ENCODE measurements at regions not wholly inside any gene's neighbourhood (a gene's known extent, or its start where the extent isn't known, plus 50 kb on each side); places are given as distances from the start of the nearest gene placed in this dataset.

DNA sequence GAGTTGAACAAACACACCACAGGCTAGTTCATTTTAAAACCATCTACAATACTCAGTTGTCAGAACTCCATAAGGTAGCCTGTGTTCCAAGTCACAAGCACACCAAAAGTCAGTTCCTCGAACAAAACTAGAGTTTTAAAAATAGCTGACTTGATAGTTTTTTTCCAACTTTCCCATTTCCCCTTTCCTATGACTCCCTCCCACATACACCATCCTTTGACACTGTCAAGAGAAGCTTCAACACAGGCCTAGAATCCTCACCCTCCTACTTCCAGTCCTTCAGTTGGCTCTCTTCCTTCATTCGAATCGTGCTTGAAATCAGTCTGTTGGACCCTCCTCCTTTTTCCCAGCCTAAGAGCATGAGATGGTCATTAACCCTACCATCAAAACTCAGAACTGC is 105.7 kb upstream of the AKIP1 start:
- H3K9me3 ChIP-seq, result no peaks in the 10 kb centered on the region
- no peaks in the 10 kb centered on the region for H3K27me3 ChIP-seq (ENCODE audit: insufficient read depth in 3 of 3, low read length in 2 of 3)
- intact Hi-C loops (cut with DNase I), result loop anchor here in 1 of 2 donors (10.0 kb wide), 1 partner anchor 90 kb away; no protein-coding TSS in a partner anchor
- no peak for DNase-seq
- TF ChIP-seq, protein P1, sequence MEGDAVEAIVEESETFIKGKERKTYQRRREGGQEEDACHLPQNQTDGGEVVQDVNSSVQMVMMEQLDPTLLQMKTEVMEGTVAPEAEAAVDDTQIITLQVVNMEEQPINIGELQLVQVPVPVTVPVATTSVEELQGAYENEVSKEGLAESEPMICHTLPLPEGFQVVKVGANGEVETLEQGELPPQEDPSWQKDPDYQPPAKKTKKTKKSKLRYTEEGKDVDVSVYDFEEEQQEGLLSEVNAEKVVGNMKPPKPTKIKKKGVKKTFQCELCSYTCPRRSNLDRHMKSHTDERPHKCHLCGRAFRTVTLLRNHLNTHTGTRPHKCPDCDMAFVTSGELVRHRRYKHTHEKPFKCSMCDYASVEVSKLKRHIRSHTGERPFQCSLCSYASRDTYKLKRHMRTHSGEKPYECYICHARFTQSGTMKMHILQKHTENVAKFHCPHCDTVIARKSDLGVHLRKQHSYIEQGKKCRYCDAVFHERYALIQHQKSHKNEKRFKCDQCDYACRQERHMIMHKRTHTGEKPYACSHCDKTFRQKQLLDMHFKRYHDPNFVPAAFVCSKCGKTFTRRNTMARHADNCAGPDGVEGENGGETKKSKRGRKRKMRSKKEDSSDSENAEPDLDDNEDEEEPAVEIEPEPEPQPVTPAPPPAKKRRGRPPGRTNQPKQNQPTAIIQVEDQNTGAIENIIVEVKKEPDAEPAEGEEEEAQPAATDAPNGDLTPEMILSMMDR (IDR thresholded peaks at IDR 0.05), result no peak
- H3K4me1 ChIP-seq, result peaks cover 20% of the 10 kb centered on the region
- no peak overlapping the region for H3K27ac ChIP-seq
- ATAC-seq, result no peak
- no peaks in the 10 kb centered on the region for H3K36me3 ChIP-seq (ENCODE audit: insufficient read depth in 1 of 2, low read depth in 1 of 2)
- WGBS, 3 donors, result 23 to 40% (median 23%) methylated on average over 3 of the region's 3 CpGs
- no peak overlapping the region for H3K4me3 ChIP-seq

DNA sequence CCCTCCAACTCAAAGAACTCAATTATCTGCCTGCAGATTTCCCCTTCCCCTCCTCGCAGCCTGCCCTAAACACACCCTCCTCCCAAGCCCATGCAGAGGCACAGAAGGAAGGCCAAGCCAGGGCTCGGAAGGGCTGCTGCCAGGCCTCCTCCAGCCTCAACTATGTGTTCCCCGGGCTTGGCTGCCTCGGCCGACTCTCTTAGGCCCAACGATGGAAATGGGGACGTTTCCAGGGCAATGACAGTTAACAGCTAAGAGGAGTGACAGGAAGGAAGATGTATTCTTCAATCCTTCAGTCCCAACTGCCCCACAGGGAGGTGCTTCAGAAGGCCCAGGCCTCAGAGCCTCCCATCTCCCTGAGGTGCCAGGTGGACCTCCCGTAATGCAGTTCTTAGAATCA is 104.0 kb upstream of the AKIP1 start:
- ATAC-seq (no peak), DNase-seq (no peak)
- Histone ChIP-seq H3K4me1 (peaks cover 23% of the 10 kb centered on the region), H3K27me3 (ENCODE audit: insufficient read depth in 3 of 3, low read length in 2 of 3) (no peaks in the 10 kb centered on the region), H3K36me3 (ENCODE audit: insufficient read depth in 1 of 2, low read depth in 1 of 2) (no peaks in the 10 kb centered on the region), H3K27ac (peak overlapping the region; percentile 75), H3K4me3 (peak overlapping the region; percentile 73), H3K9me3 (no peaks in the 10 kb centered on the region)
- WGBS, 3 donors, result 40 to 54% (median 43%) methylated on average over 8 of the region's 8 CpGs
- intact Hi-C loops (cut with DNase I), result loop anchor here in 1 of 2 donors (10.0 kb wide), 1 partner anchor 92 kb away; no protein-coding TSS in a partner anchor
- TF ChIP-seq, protein P1 (IDR thresholded peaks at IDR 0.05), result no peak

DNA sequence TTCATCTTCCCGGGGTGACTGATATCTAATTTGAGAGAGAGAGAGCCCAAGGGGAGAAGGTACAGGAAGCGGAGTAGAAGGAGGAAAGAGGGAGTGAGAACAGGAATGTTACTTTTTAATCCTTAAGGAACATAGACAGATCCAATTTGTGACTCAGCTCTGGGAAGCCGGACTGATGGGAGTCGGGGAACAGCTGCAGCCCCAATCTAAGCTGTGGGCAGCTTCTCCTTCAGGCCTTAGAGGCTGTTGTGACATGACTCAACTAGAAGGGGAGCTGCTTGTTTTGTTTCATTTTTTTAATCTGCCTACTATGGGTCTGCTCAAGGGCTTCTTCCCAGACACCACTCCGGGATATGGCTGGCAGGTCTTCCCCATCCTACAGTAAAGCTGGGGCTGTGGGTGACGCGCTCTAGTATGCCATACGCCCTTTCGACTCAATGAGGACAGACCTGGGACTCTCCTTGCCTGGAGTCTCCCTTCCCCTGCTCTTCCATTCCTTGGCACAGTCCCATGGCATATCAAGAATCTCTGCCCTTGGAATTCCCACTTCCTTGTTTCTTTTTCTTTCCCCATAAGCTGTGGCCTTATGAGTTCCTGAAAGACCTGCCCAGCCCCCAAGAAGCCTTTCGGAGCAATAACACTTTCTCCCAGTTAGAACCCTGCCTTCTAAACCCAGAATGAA is 103.3 kb upstream of the AKIP1 start:
- intact Hi-C loops (cut with DNase I), result loop anchor here in 1 of 2 donors (10.0 kb wide), 1 partner anchor 93 kb away; no protein-coding TSS in a partner anchor
- peak overlapping the region; percentile 73 for H3K4me3 ChIP-seq
- no peaks in the 10 kb centered on the region for H3K36me3 ChIP-seq (ENCODE audit: insufficient read depth in 1 of 2, low read depth in 1 of 2)
- peaks cover 23% of the 10 kb centered on the region for H3K4me1 ChIP-seq
- no peaks in the 10 kb centered on the region for H3K9me3 ChIP-seq
- 39 to 58% (median 51%) methylated on average over 10 of the region's 10 CpGs for WGBS, 3 donors
- ATAC-seq (peak; percentile 37 to 60 (median 53)), DNase-seq (peak; percentile 63 to 73)
- TF ChIP-seq, protein P1 (IDR thresholded peaks at IDR 0.05), result no peak
- H3K27ac ChIP-seq, result peak overlapping the region; percentile 75
- H3K27me3 ChIP-seq (ENCODE audit: insufficient read depth in 3 of 3, low read length in 2 of 3), result no peaks in the 10 kb centered on the region

DNA sequence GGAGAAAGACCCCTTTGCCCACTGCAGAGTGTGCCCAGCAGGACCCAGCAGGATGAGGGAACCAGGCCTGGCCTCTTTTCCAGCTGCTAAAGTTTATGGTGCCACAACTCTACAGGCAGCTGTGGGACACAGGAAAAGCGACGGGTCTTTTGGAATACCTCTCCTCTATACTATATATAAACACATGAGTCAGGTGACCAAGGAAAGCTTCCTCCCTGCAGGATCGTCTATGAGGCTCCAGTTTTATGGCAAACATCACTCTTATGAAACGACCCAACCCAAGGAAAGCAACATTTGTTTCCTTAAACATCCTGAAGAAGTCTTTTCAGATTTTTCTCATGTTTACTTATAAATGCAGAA is 102.8 kb upstream of the AKIP1 start:
- DNase-seq, result no peak
- TF ChIP-seq, protein P1 (IDR thresholded peaks at IDR 0.05), result no peak
- intact Hi-C loops (cut with DNase I), result loop anchor here in 1 of 2 donors (10.0 kb wide), 1 partner anchor 93 kb away; no protein-coding TSS in a partner anchor
- Histone ChIP-seq H3K4me3 (peak overlapping the region; percentile 73), H3K9me3 (no peaks in the 10 kb centered on the region), H3K27ac (peak overlapping the region; percentile 75), H3K4me1 (peaks cover 25% of the 10 kb centered on the region), H3K27me3 (ENCODE audit: insufficient read depth in 3 of 3, low read length in 2 of 3) (no peaks in the 10 kb centered on the region), H3K36me3 (ENCODE audit: insufficient read depth in 1 of 2, low read depth in 1 of 2) (no peaks in the 10 kb centered on the region)
- 6 to 16% (median 13%) methylated on average over 4 of the region's 4 CpGs for WGBS, 3 donors
- ATAC-seq, result peak; percentile 29 to 67 (median 56)

Data from psoas muscle (tissue), 7 donors.